ENCODE measurements at regions not wholly inside any gene's neighbourhood (a gene's known extent, or its start where the extent isn't known, plus 50 kb on each side); places are given as distances from the start of the nearest gene placed in this dataset.

GRCh38 chr6:112752791-112753190 is 405.7 kb downstream of the RFPL4B start:
- Histone ChIP-seq H3K4me1 (no peaks in the 10 kb centered on the region), H3K27me3 (ENCODE audit: low read depth) (no peaks in the 10 kb centered on the region), H3K27ac (no peak overlapping the region), H3K36me3 (no peaks in the 10 kb centered on the region), H3K4me3 (no peak overlapping the region), H3K9me3 (no peaks in the 10 kb centered on the region)
- ATAC-seq (no peak), DNase-seq (no peak)
- intact Hi-C loops (cut with DNase I), result no loop called here
- TF ChIP-seq, protein P1, sequence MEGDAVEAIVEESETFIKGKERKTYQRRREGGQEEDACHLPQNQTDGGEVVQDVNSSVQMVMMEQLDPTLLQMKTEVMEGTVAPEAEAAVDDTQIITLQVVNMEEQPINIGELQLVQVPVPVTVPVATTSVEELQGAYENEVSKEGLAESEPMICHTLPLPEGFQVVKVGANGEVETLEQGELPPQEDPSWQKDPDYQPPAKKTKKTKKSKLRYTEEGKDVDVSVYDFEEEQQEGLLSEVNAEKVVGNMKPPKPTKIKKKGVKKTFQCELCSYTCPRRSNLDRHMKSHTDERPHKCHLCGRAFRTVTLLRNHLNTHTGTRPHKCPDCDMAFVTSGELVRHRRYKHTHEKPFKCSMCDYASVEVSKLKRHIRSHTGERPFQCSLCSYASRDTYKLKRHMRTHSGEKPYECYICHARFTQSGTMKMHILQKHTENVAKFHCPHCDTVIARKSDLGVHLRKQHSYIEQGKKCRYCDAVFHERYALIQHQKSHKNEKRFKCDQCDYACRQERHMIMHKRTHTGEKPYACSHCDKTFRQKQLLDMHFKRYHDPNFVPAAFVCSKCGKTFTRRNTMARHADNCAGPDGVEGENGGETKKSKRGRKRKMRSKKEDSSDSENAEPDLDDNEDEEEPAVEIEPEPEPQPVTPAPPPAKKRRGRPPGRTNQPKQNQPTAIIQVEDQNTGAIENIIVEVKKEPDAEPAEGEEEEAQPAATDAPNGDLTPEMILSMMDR (IDR thresholded peaks at IDR 0.05), result no peak

DNA sequence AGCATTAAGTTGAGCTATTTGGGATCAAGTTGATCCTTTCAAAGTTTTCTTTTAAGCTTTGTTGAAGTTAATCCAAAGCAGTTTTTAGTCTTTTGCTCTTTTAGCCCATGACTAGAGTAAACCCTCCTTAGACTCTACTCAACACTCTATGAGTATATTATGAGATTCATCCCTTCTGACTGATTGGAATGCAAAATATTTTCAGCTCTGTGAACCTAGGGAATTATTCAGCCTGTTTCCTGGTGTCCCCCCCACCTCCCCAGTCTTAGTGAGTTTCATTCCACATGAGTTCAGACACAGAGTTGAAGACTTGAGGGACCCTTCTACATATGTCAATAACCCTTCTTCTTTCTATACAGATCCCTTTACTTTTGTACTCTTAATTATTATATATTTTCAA is 413.7 kb downstream of the RFPL4B start:
- intact Hi-C loops (cut with DNase I), result no loop called here
- DNase-seq (no peak), ATAC-seq (no peak)
- Histone ChIP-seq H3K4me3 (no peak overlapping the region), H3K27me3 (ENCODE audit: low read depth) (no peaks in the 10 kb centered on the region), H3K27ac (no peak overlapping the region), H3K4me1 (no peaks in the 10 kb centered on the region), H3K9me3 (no peaks in the 10 kb centered on the region), H3K36me3 (no peaks in the 10 kb centered on the region)
- TF ChIP-seq, protein P1 (IDR thresholded peaks at IDR 0.05), result no peak

DNA sequence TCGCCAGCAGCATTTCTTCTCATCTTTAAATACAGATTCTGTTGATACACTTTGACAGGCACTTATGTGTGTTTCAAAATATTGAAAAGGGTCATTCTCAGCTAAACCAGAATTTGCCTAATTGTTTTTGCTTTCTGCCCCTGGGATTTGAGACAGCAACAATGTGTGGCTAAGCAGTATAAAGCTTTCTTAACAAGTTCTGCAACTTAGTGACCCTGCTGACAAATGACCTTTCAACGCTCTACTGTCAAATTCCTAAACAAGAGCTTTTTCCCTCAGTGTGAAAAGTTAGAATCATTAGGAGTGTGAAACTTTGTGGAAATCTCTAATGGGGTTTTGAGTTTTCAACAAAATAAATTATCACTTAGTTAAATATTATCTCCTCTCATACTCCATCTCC is 414.6 kb downstream of the RFPL4B start:
- Histone ChIP-seq H3K27ac (no peak overlapping the region), H3K4me3 (no peak overlapping the region), H3K4me1 (no peaks in the 10 kb centered on the region), H3K9me3 (no peaks in the 10 kb centered on the region), H3K36me3 (no peaks in the 10 kb centered on the region), H3K27me3 (ENCODE audit: low read depth) (no peaks in the 10 kb centered on the region)
- intact Hi-C loops (cut with DNase I), result no loop called here
- no peak for DNase-seq
- ATAC-seq, result no peak
- TF ChIP-seq, protein P1 (IDR thresholded peaks at IDR 0.05), result no peak

DNA sequence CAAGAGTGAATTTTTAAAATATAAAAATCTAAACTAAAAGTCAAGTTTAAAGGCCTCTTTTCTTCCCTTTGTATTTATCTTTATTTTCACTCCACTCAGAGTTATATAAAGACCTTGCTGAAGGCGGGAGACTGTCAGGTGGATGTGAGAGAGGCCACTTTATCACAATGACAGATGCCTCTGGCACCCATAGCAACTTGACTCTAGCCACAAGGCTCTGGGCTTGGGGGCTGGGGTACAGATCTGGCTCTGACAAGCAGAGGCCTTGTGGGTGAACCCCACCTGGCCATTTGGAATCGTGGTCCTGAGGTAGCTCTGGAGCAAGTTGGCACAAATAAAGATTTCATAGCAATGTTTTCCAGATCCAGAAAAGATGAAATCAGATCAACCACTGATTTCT is 417.2 kb downstream of the RFPL4B start:
- intact Hi-C loops (cut with DNase I), result no loop called here
- no peak overlapping the region for H3K27ac ChIP-seq

GRCh38 chr6:112770308-112770707 is 423.2 kb downstream of the RFPL4B start:
- Histone ChIP-seq H3K36me3 (no peaks in the 10 kb centered on the region), H3K9me3 (no peaks in the 10 kb centered on the region), H3K4me3 (no peak overlapping the region), H3K27ac (no peak overlapping the region), H3K4me1 (no peaks in the 10 kb centered on the region), H3K27me3 (ENCODE audit: low read depth) (no peaks in the 10 kb centered on the region)
- DNase-seq (no peak), ATAC-seq (no peak)
- TF ChIP-seq, protein P1 (IDR thresholded peaks at IDR 0.05), result no peak
- intact Hi-C loops (cut with DNase I), result no loop called here

More for the DNA sequence above, 417.2 kb downstream of the RFPL4B start:
- Histone ChIP-seq H3K36me3 (no peaks in the 10 kb centered on the region), H3K27me3 (ENCODE audit: low read depth) (no peaks in the 10 kb centered on the region), H3K9me3 (no peaks in the 10 kb centered on the region), H3K4me1 (no peaks in the 10 kb centered on the region), H3K4me3 (no peak overlapping the region)
- DNase-seq (no peak), ATAC-seq (no peak)
- TF ChIP-seq, protein P1 (IDR thresholded peaks at IDR 0.05), result no peak

- H3K4me1 ChIP-seq, result no peaks in the 10 kb centered on the region
- ATAC-seq, result no peak
- intact Hi-C loops (cut with DNase I), result no loop called here
- no peak overlapping the region for H3K4me3 ChIP-seq
- no peaks in the 10 kb centered on the region for H3K9me3 ChIP-seq
- H3K27ac ChIP-seq, result no peak overlapping the region
- TF ChIP-seq, protein P1 (IDR thresholded peaks at IDR 0.05), result no peak
- H3K27me3 ChIP-seq (ENCODE audit: low read depth), result no peaks in the 10 kb centered on the region
- DNase-seq, result no peak
- no peaks in the 10 kb centered on the region for H3K36me3 ChIP-seq
Measured at GRCh38 chr6:112773187-112773586, 426.1 kb downstream of the RFPL4B start.
